ENCODE measurements at regions not wholly inside any gene's neighbourhood (a gene's known extent, or its start where the extent isn't known, plus 50 kb on each side); places are given as distances from the start of the nearest gene placed in this dataset.
"Not testable (repeated sequence)": the region's sequence is repeated elsewhere in the genome, so short reads cannot be mapped to it uniquely, and the experiment has no call there.

DNA sequence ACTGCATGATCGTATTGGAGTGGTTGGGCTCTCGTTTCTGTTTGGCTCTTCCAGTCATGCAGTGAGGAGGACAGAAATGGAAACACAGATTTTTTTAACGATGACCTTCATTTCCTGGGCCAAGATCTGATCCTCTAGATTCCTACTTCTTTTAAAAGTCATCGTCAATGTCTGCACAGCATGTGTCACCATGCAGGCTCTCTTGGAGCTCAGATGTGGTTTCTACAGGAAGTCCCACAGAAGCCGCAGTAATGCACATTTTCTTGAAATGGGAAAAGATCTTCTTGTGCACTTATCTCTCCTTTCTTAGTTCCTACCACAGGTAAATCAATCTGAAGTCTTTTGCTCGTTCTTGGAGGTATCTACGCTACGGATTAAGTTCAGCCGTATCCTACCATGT, 626.9 kb downstream of the EFNB2 start:
- DNase-seq, result peak; percentile 4

- no peak for DNase-seq
Observed at GRCh38 chr13:105907319-105908019, 628.0 kb downstream of the EFNB2 start.

GRCh38 chr13:105906746-105907145, 628.7 kb downstream of the EFNB2 start:
- no peak for DNase-seq

GRCh38 chr13:105904034-105904742, 631.3 kb downstream of the EFNB2 start:
- no peak for DNase-seq

GRCh38 chr13:105902396-105902795, 633.1 kb downstream of the EFNB2 start:
- DNase-seq, result no peak

GRCh38 chr13:105897575-105897974, 637.9 kb downstream of the EFNB2 start:
- no peak for DNase-seq

DNA sequence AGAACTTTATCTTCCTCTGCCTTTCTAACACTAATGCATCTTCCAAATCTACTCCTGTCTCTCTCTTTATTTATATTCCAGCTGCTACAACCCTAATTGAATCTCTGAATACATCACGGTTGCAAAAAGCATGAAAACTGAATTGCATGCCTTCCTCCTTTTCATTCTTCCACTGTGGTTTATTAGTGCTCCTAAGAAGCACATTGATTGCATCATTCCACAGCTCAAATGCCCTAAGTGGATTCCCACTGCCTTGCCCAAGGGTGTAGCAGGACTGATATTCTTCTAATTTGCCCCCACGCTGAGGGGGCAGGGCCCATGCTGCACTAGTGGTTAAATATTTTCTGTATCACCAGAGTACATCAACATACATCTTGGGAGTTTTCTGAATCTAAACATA, 640.8 kb downstream of the EFNB2 start:
- no peak for DNase-seq

DNA sequence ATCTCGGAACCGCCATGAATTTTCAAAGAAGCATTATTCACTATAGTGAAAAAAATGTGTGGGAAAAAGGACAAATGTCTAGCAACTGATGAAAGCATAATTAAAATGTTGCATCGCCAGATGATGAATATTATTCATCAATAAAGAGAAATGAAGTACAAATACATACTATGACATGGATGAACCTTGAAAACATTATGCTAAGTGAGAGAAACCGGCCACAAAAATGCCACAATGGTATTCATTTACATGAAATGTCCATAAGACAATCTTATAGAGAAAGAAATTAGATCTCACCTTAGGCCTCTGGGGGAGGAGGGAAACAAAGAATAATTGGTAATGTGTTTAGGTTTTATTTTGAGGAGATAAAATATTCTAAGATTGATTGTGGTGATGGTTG, 645.0 kb downstream of the EFNB2 start:
- DNase-seq, result no peak

- no peak for DNase-seq
Observed at GRCh38 chr13:105878119-105878700, 657.3 kb downstream of the EFNB2 start.

GRCh38 chr13:105874814-105875213, 660.6 kb downstream of the EFNB2 start:
- no peak for DNase-seq

- DNase-seq, result no peak
Observed at GRCh38 chr13:105871768-105872167, 663.7 kb downstream of the EFNB2 start.

DNA sequence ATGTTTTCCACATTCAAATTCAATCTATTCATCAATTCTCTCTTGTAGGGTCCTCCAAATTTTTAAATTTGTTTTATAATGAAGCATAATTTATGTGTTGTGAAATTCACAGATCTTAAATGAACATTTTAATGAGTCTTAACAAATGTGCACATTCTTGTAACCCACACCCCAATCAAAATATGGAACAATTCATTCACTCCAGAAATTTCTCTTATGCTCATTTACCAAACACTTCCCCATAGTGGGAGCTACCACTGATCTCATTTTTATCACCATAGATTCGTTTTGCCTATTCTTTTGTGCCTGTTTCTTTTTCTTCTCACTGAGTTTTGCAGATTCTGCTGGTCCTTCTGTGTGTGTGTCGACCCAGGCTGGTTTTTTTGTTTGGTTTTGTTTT, 664.1 kb downstream of the EFNB2 start:
- no peak for DNase-seq

DNA sequence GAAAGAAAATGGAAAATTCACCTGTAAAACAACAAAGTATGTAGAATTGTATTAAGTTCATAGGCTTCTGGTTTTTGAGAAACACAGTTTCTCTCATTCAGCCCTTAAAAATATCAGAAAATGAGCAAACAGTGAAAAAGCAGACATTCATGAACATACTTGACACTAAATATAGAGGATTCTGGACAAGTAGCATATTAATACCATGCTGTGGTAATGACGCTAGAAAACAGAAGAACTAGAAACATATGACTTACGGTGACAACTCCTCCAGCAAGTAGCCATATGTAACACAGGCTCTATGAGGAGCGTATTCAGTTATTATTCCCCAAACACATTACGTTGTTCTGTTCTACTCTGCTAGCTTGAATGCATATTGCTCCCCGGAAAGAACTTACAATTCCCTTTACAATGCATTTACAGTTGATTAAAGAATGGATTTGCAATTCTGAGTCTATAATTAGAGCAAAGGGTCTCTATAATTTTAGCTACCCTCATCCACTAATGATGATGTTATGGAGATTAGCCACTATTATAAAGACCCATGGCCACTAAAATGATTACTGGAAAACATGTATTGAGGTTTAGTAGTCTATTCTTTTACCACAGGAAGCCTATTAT, 672.1 kb downstream of the EFNB2 start:
- no peak for DNase-seq

DNA sequence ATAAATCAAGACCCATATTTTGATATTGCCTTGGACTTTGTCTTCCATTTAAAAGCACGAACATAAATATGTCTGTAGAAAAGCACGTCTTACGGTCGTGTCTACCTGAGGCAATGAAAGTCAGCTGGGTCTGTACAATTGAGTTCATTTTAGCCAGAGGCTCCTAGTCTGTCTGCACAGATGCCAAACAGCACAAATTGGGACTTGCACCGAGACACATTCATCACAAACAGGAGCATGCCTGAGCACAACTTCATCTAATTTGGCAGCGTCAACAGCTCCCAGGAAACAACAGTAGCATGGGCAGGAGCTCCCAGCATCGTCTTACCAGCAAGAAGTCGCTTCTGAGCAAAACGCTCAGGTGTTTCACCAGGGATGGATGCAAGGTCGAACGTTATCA, 687.0 kb downstream of the EFNB2 start:
- no peak for DNase-seq

- DNase-seq, result no peak
Observed at GRCh38 chr13:105847527-105848291, 687.8 kb downstream of the EFNB2 start.

- no peak for DNase-seq
Observed at GRCh38 chr13:105846923-105847322, 688.5 kb downstream of the EFNB2 start.

GRCh38 chr13:105841286-105841685, 694.2 kb downstream of the EFNB2 start:
- no peak for DNase-seq

GRCh38 chr13:105838231-105838630, 697.2 kb downstream of the EFNB2 start:
- DNase-seq, result no peak

DNA sequence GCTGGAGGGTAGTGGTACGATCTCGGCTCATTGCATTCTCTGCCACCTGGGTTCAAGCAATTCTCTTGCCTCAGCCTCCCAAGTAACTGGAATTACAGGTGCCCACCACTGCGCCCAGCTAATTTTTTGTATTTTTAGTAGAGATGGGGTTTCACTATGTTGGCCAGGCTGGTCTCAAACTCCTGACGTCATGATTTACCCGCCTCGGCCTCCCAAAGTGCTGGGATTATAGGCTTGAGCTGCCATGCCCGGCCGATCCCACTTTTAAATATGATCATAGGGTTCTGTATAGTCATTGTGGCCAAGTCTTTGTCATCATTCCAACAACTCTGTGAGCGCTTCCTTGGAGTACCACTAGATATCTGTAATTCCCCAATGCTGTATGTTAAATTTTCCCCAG, 698.2 kb downstream of the EFNB2 start:
- DNase-seq, result not testable (repeated sequence)

- DNase-seq, result no peak
Observed at GRCh38 chr13:105830821-105831220, 704.6 kb downstream of the EFNB2 start.

- DNase-seq, result no peak
Observed at GRCh38 chr13:105827111-105827809, 708.2 kb downstream of the EFNB2 start.

- DNase-seq, result no peak
Observed at GRCh38 chr13:105825071-105825470, 710.4 kb downstream of the EFNB2 start.
